ENCODE measurements at regions not wholly inside any gene's neighbourhood (a gene's known extent, or its start where the extent isn't known, plus 50 kb on each side); places are given as distances from the start of the nearest gene placed in this dataset.

GRCh38 chr2:208549546-208550158 is 143.1 kb downstream of the PTH2R start:
- TF ChIP-seq TCF12 (IDR thresholded peaks at IDR 0.05; ENCODE audit: low read depth, low read length) (no peak), CTCF (IDR thresholded peaks at IDR 0.05; ENCODE audit: control extremely low read depth in 1 of 3, insufficient read depth in 1 of 3, low read depth in 1 of 3, low read length in 3 of 3) (no peak), KDM1A (IDR thresholded peaks at IDR 0.05; ENCODE audit: borderline replicate concordance, low read length) (no peak)
